Skeletal muscle tissue (tissue), 3 donors: ENCODE measurements at regions not wholly inside any gene's neighbourhood (a gene's known extent, or its start where the extent isn't known, plus 50 kb on each side); places are given as distances from the start of the nearest gene placed in this dataset.
"Not testable (repeated sequence)": the region's sequence is repeated elsewhere in the genome, so short reads cannot be mapped to it uniquely, and the experiment has no call there.

Source experiments
- H3K27ac ChIP-seq: one replicate; pipeline ENCODE4 v1.7.0; 2013; ENCODE audit warnings: mild to moderate bottlenecking, low read depth, low read length, inconsistent platforms
- H3K27me3 ChIP-seq, 3 donors: one replicate each; pipeline ENCODE4 v1.7.0; 2013; ENCODE audit warnings: low read length in 3 of 3; ENCODE audit not compliant: control insufficient read depth in 3 of 3, insufficient read depth in 3 of 3
- H3K36me3 ChIP-seq, 3 donors: one replicate each; pipeline ENCODE4 v1.7.0; 2013; ENCODE audit warnings: low read length in 3 of 3; ENCODE audit not compliant: control insufficient read depth in 3 of 3, insufficient read depth in 3 of 3
- H3K4me1 ChIP-seq, 3 donors: one replicate each; pipeline ENCODE4 v1.7.0; 2013; ENCODE audit warnings: low read length in 3 of 3, mild to moderate bottlenecking in 3 of 3; ENCODE audit not compliant: control insufficient read depth in 3 of 3, insufficient read depth in 3 of 3
- H3K4me3 ChIP-seq, 3 donors: one replicate each; pipeline ENCODE4 v1.7.0; 2013; ENCODE audit warnings: low read length in 3 of 3
- H3K9ac ChIP-seq, 3 donors: one replicate each; pipeline ENCODE4 v1.7.0; 2013; ENCODE audit warnings: low read length in 3 of 3, mild to moderate bottlenecking in 3 of 3, moderate library complexity in 2 of 3, low read depth in 1 of 3
- H3K9me3 ChIP-seq, 3 donors: one replicate each; pipeline ENCODE4 v1.7.0; 2013; ENCODE audit warnings: low read length in 3 of 3; ENCODE audit not compliant: control insufficient read depth in 3 of 3
- donor health status: Osteomylitis.

- no peak overlapping the region for H3K4me3 ChIP-seq
- H3K36me3 ChIP-seq = no peaks in the 10 kb centered on the region
- peaks cover 0 to 3% (median 0%) of the 10 kb centered on the region in 3 donors for H3K27me3 ChIP-seq
- no peak overlapping the region for H3K9ac ChIP-seq
- H3K9me3 ChIP-seq = peaks cover 4 to 7% (median 5%) of the 10 kb centered on the region in 3 donors
- H3K27ac ChIP-seq = no peak overlapping the region
- H3K4me1 ChIP-seq = no peaks in the 10 kb centered on the region
Observed at GRCh38 chr13:39928261-39928660, 272.8 kb downstream of the COG6 start.

GRCh38 chr13:39929583-39929982, 274.1 kb downstream of the COG6 start:
- H3K27me3 ChIP-seq = peaks cover 0 to 3% (median 0%) of the 10 kb centered on the region in 3 donors
- H3K9me3 ChIP-seq = peaks cover 4 to 5% (median 5%) of the 10 kb centered on the region in 3 donors
- no peak overlapping the region for H3K4me3 ChIP-seq
- H3K36me3 ChIP-seq = no peaks in the 10 kb centered on the region
- no peaks in the 10 kb centered on the region for H3K4me1 ChIP-seq
- no peak overlapping the region for H3K27ac ChIP-seq
- H3K9ac ChIP-seq = no peak overlapping the region

GRCh38 chr13:39930060-39930459, 274.6 kb downstream of the COG6 start:
- no peak overlapping the region for H3K9ac ChIP-seq
- H3K4me1 ChIP-seq = no peaks in the 10 kb centered on the region
- peaks cover 0 to 5% (median 4%) of the 10 kb centered on the region in 3 donors for H3K9me3 ChIP-seq
- H3K4me3 ChIP-seq = no peak overlapping the region
- no peak overlapping the region for H3K27ac ChIP-seq
- H3K36me3 ChIP-seq = no peaks in the 10 kb centered on the region
- peaks cover 0 to 3% (median 0%) of the 10 kb centered on the region in 3 donors for H3K27me3 ChIP-seq

GRCh38 chr13:39930544-39931444, 275.3 kb downstream of the COG6 start:
- H3K9me3 ChIP-seq = peaks cover 0 to 4% (median 2%) of the 10 kb centered on the region in 3 donors
- H3K9ac ChIP-seq = no peak overlapping the region
- no peaks in the 10 kb centered on the region for H3K4me1 ChIP-seq
- H3K36me3 ChIP-seq = no peaks in the 10 kb centered on the region
- no peak overlapping the region for H3K27ac ChIP-seq
- peaks cover 0 to 3% (median 0%) of the 10 kb centered on the region in 3 donors for H3K27me3 ChIP-seq
- H3K4me3 ChIP-seq = no peak overlapping the region

GRCh38 chr13:39931505-39931904, 276.0 kb downstream of the COG6 start:
- Histone ChIP-seq H3K4me3 (no peak overlapping the region), H3K27ac (no peak overlapping the region), H3K9me3 (no peaks in the 10 kb centered on the region), H3K9ac (no peak overlapping the region), H3K36me3 (no peaks in the 10 kb centered on the region), H3K4me1 (no peaks in the 10 kb centered on the region), H3K27me3 (peaks cover 0 to 3% (median 0%) of the 10 kb centered on the region in 3 donors)

GRCh38 chr13:39932514-39932913, 277.1 kb downstream of the COG6 start:
- H3K27ac ChIP-seq, H3K36me3 ChIP-seq, H3K9me3 ChIP-seq, H3K4me3 ChIP-seq, H3K27me3 ChIP-seq, H3K9ac ChIP-seq, H3K4me1 ChIP-seq: not testable (repeated sequence)

- no peak overlapping the region for H3K4me3 ChIP-seq
- H3K9me3 ChIP-seq = no peaks in the 10 kb centered on the region
- no peaks in the 10 kb centered on the region for H3K36me3 ChIP-seq
- no peak overlapping the region for H3K9ac ChIP-seq
- H3K4me1 ChIP-seq = no peaks in the 10 kb centered on the region
- H3K27me3 ChIP-seq = no peaks in the 10 kb centered on the region
- no peak overlapping the region for H3K27ac ChIP-seq
Observed at GRCh38 chr13:39935155-39935554, 279.7 kb downstream of the COG6 start.

- H3K4me3 ChIP-seq = no peak overlapping the region
- H3K27me3 ChIP-seq = no peaks in the 10 kb centered on the region
- H3K9me3 ChIP-seq = no peaks in the 10 kb centered on the region
- no peak overlapping the region for H3K27ac ChIP-seq
- H3K9ac ChIP-seq = no peak overlapping the region
- H3K36me3 ChIP-seq = no peaks in the 10 kb centered on the region
- H3K4me1 ChIP-seq = no peaks in the 10 kb centered on the region
Observed at GRCh38 chr13:39938596-39938995, 283.1 kb downstream of the COG6 start.

- Histone ChIP-seq H3K9ac (no peak overlapping the region), H3K4me3 (no peak overlapping the region), H3K9me3 (no peaks in the 10 kb centered on the region), H3K27ac (no peak overlapping the region), H3K36me3 (no peaks in the 10 kb centered on the region), H3K4me1 (no peaks in the 10 kb centered on the region), H3K27me3 (no peaks in the 10 kb centered on the region)
Observed at GRCh38 chr13:39941236-39941635, 285.8 kb downstream of the COG6 start.

- Histone ChIP-seq H3K9ac (no peak overlapping the region), H3K9me3 (no peaks in the 10 kb centered on the region), H3K27ac (no peak overlapping the region), H3K4me1 (no peaks in the 10 kb centered on the region), H3K36me3 (no peaks in the 10 kb centered on the region), H3K4me3 (no peak overlapping the region), H3K27me3 (no peaks in the 10 kb centered on the region)
Observed at GRCh38 chr13:39941911-39942551, 286.6 kb downstream of the COG6 start.
